ENCODE measurements at regions not wholly inside any gene's neighbourhood (a gene's known extent, or its start where the extent isn't known, plus 50 kb on each side); places are given as distances from the start of the nearest gene placed in this dataset.

- Histone ChIP-seq H3K4me3 (ENCODE audit: insufficient read depth in 1 of 2, low read depth in 1 of 2, low read length in 2 of 2) (no peak overlapping the region), H2BK15ac (ENCODE audit: low read depth, poor library complexity, severe bottlenecking) (no peak overlapping the region), H2AK5ac (ENCODE audit: low read length, severe bottlenecking) (no peak overlapping the region), H3K36me3 (ENCODE audit: control insufficient read depth in 1 of 2, insufficient read depth in 2 of 2, low read depth in 1 of 2, low read length in 2 of 2) (no peaks in the 10 kb centered on the region), H3K14ac (ENCODE audit: low read length in 2 of 2) (no peak overlapping the region), H2BK120ac (ENCODE audit: low read depth, low read length) (no peak overlapping the region), H3K4me1 (ENCODE audit: control insufficient read depth, insufficient read depth, low read depth, low read length) (no peaks in the 10 kb centered on the region), H3K18ac (ENCODE audit: low read depth in 1 of 2, low read length in 2 of 2) (no peak overlapping the region), H2BK12ac (ENCODE audit: low read length in 2 of 2) (no peak overlapping the region), H3K27me3 (ENCODE audit: control insufficient read depth in 1 of 2, insufficient read depth in 1 of 2, low read length in 2 of 2) (peaks cover 71 to 79% of the 10 kb centered on the region in 2 experiments), H3K4me2 (ENCODE audit: low read length, poor library complexity, severe bottlenecking) (no peak overlapping the region), H3K9me3 (ENCODE audit: control insufficient read depth, low read length) (no peaks in the 10 kb centered on the region), H4K91ac (ENCODE audit: low read length) (no peak overlapping the region), H3K9ac (ENCODE audit: low read length) (no peak overlapping the region), H3K23ac (ENCODE audit: low read length in 2 of 2) (no peak overlapping the region), H2BK5ac (ENCODE audit: low read depth, low read length, poor library complexity, severe bottlenecking) (no peak overlapping the region), H2AFZ (ENCODE audit: low read depth, low read length) (no peak overlapping the region), H3K79me1 (replicated peaks; ENCODE audit: low read length, poor library complexity, severe bottlenecking) (no peaks in the 10 kb centered on the region), H3K4ac (ENCODE audit: low read depth in 1 of 2, low read length in 2 of 2) (no peak overlapping the region), H3K27ac (ENCODE audit: low read length, poor library complexity, severe bottlenecking) (no peak overlapping the region), H4K8ac (ENCODE audit: low read length) (no peak overlapping the region)
- no peak for DNase-seq
- 87% methylated on average over 3 of the region's 3 CpGs for WGBS
Observed at GRCh38 chr11:45590743-45591142, 74.7 kb downstream of the CHST1 start.

- peaks cover 67 to 92% of the 10 kb centered on the region in 2 experiments for H3K27me3 ChIP-seq (ENCODE audit: control insufficient read depth in 1 of 2, insufficient read depth in 1 of 2, low read length in 2 of 2)
- H3K9me3 ChIP-seq (ENCODE audit: control insufficient read depth, low read length) = no peaks in the 10 kb centered on the region
- H3K4me3 ChIP-seq (ENCODE audit: insufficient read depth in 1 of 2, low read depth in 1 of 2, low read length in 2 of 2) = no peak overlapping the region
- H3K4me1 ChIP-seq (ENCODE audit: control insufficient read depth, insufficient read depth, low read depth, low read length) = no peaks in the 10 kb centered on the region
- H3K36me3 ChIP-seq (ENCODE audit: control insufficient read depth in 1 of 2, insufficient read depth in 2 of 2, low read depth in 1 of 2, low read length in 2 of 2) = no peaks in the 10 kb centered on the region
- H2AK5ac ChIP-seq (ENCODE audit: low read length, severe bottlenecking) = no peak overlapping the region
- no peak overlapping the region for H3K27ac ChIP-seq (ENCODE audit: low read length, poor library complexity, severe bottlenecking)
- WGBS = 54% methylated on average over 5 of the region's 5 CpGs
- H2BK120ac ChIP-seq (ENCODE audit: low read depth, low read length) = no peak overlapping the region
- no peak overlapping the region for H2AFZ ChIP-seq (ENCODE audit: low read depth, low read length)
- H2BK15ac ChIP-seq (ENCODE audit: low read depth, poor library complexity, severe bottlenecking) = no peak overlapping the region
- H3K79me1 ChIP-seq (replicated peaks; ENCODE audit: low read length, poor library complexity, severe bottlenecking) = no peaks in the 10 kb centered on the region
- no peak overlapping the region for H2BK12ac ChIP-seq (ENCODE audit: low read length in 2 of 2)
- no peak overlapping the region for H3K18ac ChIP-seq (ENCODE audit: low read depth in 1 of 2, low read length in 2 of 2)
- no peak overlapping the region for H4K8ac ChIP-seq (ENCODE audit: low read length)
- no peak overlapping the region for H3K9ac ChIP-seq (ENCODE audit: low read length)
- H4K91ac ChIP-seq (ENCODE audit: low read length) = no peak overlapping the region
- no peak overlapping the region for H3K4me2 ChIP-seq (ENCODE audit: low read length, poor library complexity, severe bottlenecking)
- no peak overlapping the region for H2BK5ac ChIP-seq (ENCODE audit: low read depth, low read length, poor library complexity, severe bottlenecking)
- H3K23ac ChIP-seq (ENCODE audit: low read length in 2 of 2) = no peak overlapping the region
- H3K4ac ChIP-seq (ENCODE audit: low read depth in 1 of 2, low read length in 2 of 2) = no peak overlapping the region
- no peak for DNase-seq
- H3K14ac ChIP-seq (ENCODE audit: low read length in 2 of 2) = no peak overlapping the region
Observed at GRCh38 chr11:45585205-45585604, 80.2 kb downstream of the CHST1 start.

- H2AK5ac ChIP-seq (ENCODE audit: low read length, severe bottlenecking) = no peak overlapping the region
- no peak overlapping the region for H2AFZ ChIP-seq (ENCODE audit: low read depth, low read length)
- no peaks in the 10 kb centered on the region for H3K36me3 ChIP-seq (ENCODE audit: control insufficient read depth in 1 of 2, insufficient read depth in 2 of 2, low read depth in 1 of 2, low read length in 2 of 2)
- WGBS = 85% methylated on average over 15 of the region's 15 CpGs
- DNase-seq = no peak
- H4K91ac ChIP-seq (ENCODE audit: low read length) = no peak overlapping the region
- peaks cover 63 to 91% of the 10 kb centered on the region in 2 experiments for H3K27me3 ChIP-seq (ENCODE audit: control insufficient read depth in 1 of 2, insufficient read depth in 1 of 2, low read length in 2 of 2)
- H3K23ac ChIP-seq (ENCODE audit: low read length in 2 of 2) = no peak overlapping the region
- no peaks in the 10 kb centered on the region for H3K4me1 ChIP-seq (ENCODE audit: control insufficient read depth, insufficient read depth, low read depth, low read length)
- H3K27ac ChIP-seq (ENCODE audit: low read length, poor library complexity, severe bottlenecking) = no peak overlapping the region
- no peak overlapping the region for H3K4me3 ChIP-seq (ENCODE audit: insufficient read depth in 1 of 2, low read depth in 1 of 2, low read length in 2 of 2)
- no peak overlapping the region for H2BK5ac ChIP-seq (ENCODE audit: low read depth, low read length, poor library complexity, severe bottlenecking)
- no peaks in the 10 kb centered on the region for H3K9me3 ChIP-seq (ENCODE audit: control insufficient read depth, low read length)
- H3K4ac ChIP-seq (ENCODE audit: low read depth in 1 of 2, low read length in 2 of 2) = no peak overlapping the region
- no peak overlapping the region for H4K8ac ChIP-seq (ENCODE audit: low read length)
- H2BK15ac ChIP-seq (ENCODE audit: low read depth, poor library complexity, severe bottlenecking) = no peak overlapping the region
- no peaks in the 10 kb centered on the region for H3K79me1 ChIP-seq (replicated peaks; ENCODE audit: low read length, poor library complexity, severe bottlenecking)
- no peak overlapping the region for H3K9ac ChIP-seq (ENCODE audit: low read length)
- H3K18ac ChIP-seq (ENCODE audit: low read depth in 1 of 2, low read length in 2 of 2) = no peak overlapping the region
- no peak overlapping the region for H2BK12ac ChIP-seq (ENCODE audit: low read length in 2 of 2)
- H2BK120ac ChIP-seq (ENCODE audit: low read depth, low read length) = no peak overlapping the region
- H3K14ac ChIP-seq (ENCODE audit: low read length in 2 of 2) = peak overlapping the region in 1 of 2 experiments; percentile 71
- H3K4me2 ChIP-seq (ENCODE audit: low read length, poor library complexity, severe bottlenecking) = no peak overlapping the region
Observed at GRCh38 chr11:45583981-45584566, 81.3 kb downstream of the CHST1 start.

DNA sequence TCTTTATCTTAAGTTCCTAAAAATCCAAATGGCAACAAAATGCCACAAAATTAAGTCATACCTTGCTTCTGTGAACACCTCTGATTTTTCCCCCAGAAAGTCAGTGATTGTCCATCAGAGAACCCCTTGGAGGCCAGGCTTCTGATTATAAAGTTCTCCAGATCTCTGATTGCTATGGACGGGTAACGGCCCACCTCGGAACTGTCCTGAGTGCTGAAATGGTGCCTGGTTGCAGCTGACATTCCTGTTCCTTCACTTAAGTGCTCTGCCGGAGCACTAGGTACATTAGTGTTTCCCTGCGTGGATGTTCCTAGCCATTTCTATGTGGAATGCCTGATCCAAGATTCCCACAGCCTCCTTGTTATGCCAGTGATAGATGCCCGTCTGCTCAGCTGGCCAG lies 85.0 kb downstream of the CHST1 start:
- H3K18ac ChIP-seq (ENCODE audit: low read depth in 1 of 2, low read length in 2 of 2) = no peak overlapping the region
- H2AK5ac ChIP-seq (ENCODE audit: low read length, severe bottlenecking) = no peak overlapping the region
- H3K4me1 ChIP-seq (ENCODE audit: control insufficient read depth, insufficient read depth, low read depth, low read length) = no peaks in the 10 kb centered on the region
- H3K27ac ChIP-seq (ENCODE audit: low read length, poor library complexity, severe bottlenecking) = no peak overlapping the region
- no peak overlapping the region for H3K4me3 ChIP-seq (ENCODE audit: insufficient read depth in 1 of 2, low read depth in 1 of 2, low read length in 2 of 2)
- peak; percentile 48 for DNase-seq
- WGBS = 21% methylated on average over 6 of the region's 6 CpGs
- H3K4me2 ChIP-seq (ENCODE audit: low read length, poor library complexity, severe bottlenecking) = no peak overlapping the region
- no peak overlapping the region for H3K4ac ChIP-seq (ENCODE audit: low read depth in 1 of 2, low read length in 2 of 2)
- H2BK5ac ChIP-seq (ENCODE audit: low read depth, low read length, poor library complexity, severe bottlenecking) = no peak overlapping the region
- no peaks in the 10 kb centered on the region for H3K36me3 ChIP-seq (ENCODE audit: control insufficient read depth in 1 of 2, insufficient read depth in 2 of 2, low read depth in 1 of 2, low read length in 2 of 2)
- H4K8ac ChIP-seq (ENCODE audit: low read length) = no peak overlapping the region
- peaks cover 67 to 85% of the 10 kb centered on the region in 2 experiments for H3K27me3 ChIP-seq (ENCODE audit: control insufficient read depth in 1 of 2, insufficient read depth in 1 of 2, low read length in 2 of 2)
- H3K9ac ChIP-seq (ENCODE audit: low read length) = no peak overlapping the region
- no peaks in the 10 kb centered on the region for H3K79me1 ChIP-seq (replicated peaks; ENCODE audit: low read length, poor library complexity, severe bottlenecking)
- H2BK12ac ChIP-seq (ENCODE audit: low read length in 2 of 2) = no peak overlapping the region
- no peak overlapping the region for H2BK120ac ChIP-seq (ENCODE audit: low read depth, low read length)
- H3K9me3 ChIP-seq (ENCODE audit: control insufficient read depth, low read length) = no peaks in the 10 kb centered on the region
- H3K23ac ChIP-seq (ENCODE audit: low read length in 2 of 2) = no peak overlapping the region
- H2BK15ac ChIP-seq (ENCODE audit: low read depth, poor library complexity, severe bottlenecking) = no peak overlapping the region
- H2AFZ ChIP-seq (ENCODE audit: low read depth, low read length) = no peak overlapping the region
- no peak overlapping the region for H4K91ac ChIP-seq (ENCODE audit: low read length)
- H3K14ac ChIP-seq (ENCODE audit: low read length in 2 of 2) = no peak overlapping the region
